NT2/D1 (cell line): ENCODE measurements at regions not wholly inside any gene's neighbourhood (a gene's known extent, or its start where the extent isn't known, plus 50 kb on each side); places are given as distances from the start of the nearest gene placed in this dataset.

Experiments
- DNase-seq: peaks from one replicate; pipeline ENCODE4 v3.0.0-alpha.2; 2011; ENCODE audit warnings: low read depth, low spot score
- H3K27me3 ChIP-seq: 2 replicates; pipeline ENCODE4 v1.6.0; 2011; ENCODE audit warnings: mild to moderate bottlenecking; ENCODE audit not compliant: insufficient read length, insufficient read depth
- H3K36me3 ChIP-seq: 2 replicates; pipeline ENCODE4 v1.6.1; 2011; ENCODE audit warnings: mild to moderate bottlenecking, low read length, mixed read lengths; ENCODE audit not compliant: insufficient read depth, insufficient read length
- H3K4me1 ChIP-seq: 2 replicates; pipeline ENCODE4 v1.5.1; 2011; ENCODE audit not compliant: insufficient read depth, insufficient read length
- H3K4me3 ChIP-seq: 2 replicates; pipeline ENCODE4 v1.5.1; 2011; ENCODE audit warnings: low read depth; ENCODE audit not compliant: insufficient read length
- H3K9ac ChIP-seq: 2 replicates; pipeline ENCODE4 v1.6.0; 2011; ENCODE audit warnings: low read depth; ENCODE audit not compliant: insufficient read length
- H3K9me3 ChIP-seq: 2 replicates; pipeline ENCODE4 v1.5.1; 2011; ENCODE audit warnings: mild to moderate bottlenecking, low read length; ENCODE audit not compliant: insufficient read depth
- SUZ12 ChIP-seq: IDR thresholded peaks from 2 replicates; pipeline ENCODE4 v1.6.1; 2011; ENCODE audit not compliant: insufficient read length, insufficient read depth; ENCODE audit errors: extremely low read depth
- YY1 ChIP-seq: IDR thresholded peaks from 2 replicates; pipeline ENCODE4 v1.6.1; 2011; ENCODE audit not compliant: insufficient read length, insufficient read depth
- ZNF274 ChIP-seq: IDR thresholded peaks from 2 replicates; pipeline ENCODE4 v1.6.1; 2011; ENCODE audit warnings: mild to moderate bottlenecking, low read depth, low read length

DNA sequence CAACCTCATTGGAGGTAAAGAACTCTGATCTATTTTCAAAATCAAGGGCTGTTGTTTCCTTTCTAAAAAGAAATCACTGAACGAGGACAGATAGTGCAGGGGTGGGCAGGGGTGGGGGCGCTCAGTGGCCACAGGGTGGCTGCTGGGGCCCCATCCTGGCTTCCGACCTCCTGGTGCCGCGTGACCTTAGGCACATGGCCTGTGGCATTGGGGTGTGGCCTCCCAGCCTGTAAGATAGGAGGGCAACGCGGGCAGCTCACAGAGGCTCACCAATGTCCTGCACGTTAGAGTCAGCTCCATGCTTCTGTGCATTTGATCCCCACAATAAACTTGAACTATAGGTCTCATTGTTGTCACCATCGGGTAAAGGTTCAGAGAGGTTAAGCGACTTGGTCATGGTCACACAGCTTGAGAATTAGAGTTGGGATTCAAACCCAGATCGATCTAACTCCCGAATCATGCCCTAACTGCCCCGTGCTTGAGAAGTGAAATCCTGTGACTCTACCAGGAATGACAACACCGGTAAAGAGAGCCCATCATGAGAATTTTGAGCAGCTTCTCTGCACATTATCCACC is 148.0 kb upstream of the SLC6A11 start:
- Histone ChIP-seq H3K9me3 (no peaks in the 10 kb centered on the region), H3K4me1 (peaks cover 13% of the 10 kb centered on the region)

GRCh38 chr3:10669490-10670048 is 146.5 kb upstream of the SLC6A11 start:
- TF ChIP-seq ZNF274 (no peak), YY1 (no peak), SUZ12 (no peak)
- H3K9me3 ChIP-seq, result no peaks in the 10 kb centered on the region

More for the DNA sequence above, 148.0 kb upstream of the SLC6A11 start:
- DNase-seq, result no peak
- H3K9ac ChIP-seq, result no peak overlapping the region
- no peaks in the 10 kb centered on the region for H3K36me3 ChIP-seq
- H3K4me3 ChIP-seq, result no peak overlapping the region
- H3K27me3 ChIP-seq, result no peaks in the 10 kb centered on the region
- TF ChIP-seq SUZ12 (no peak), YY1 (no peak)

GRCh38 chr3:10672422-10672821 is 143.6 kb upstream of the SLC6A11 start:
- no peaks in the 10 kb centered on the region for H3K9me3 ChIP-seq
- H3K36me3 ChIP-seq, result no peaks in the 10 kb centered on the region
- H3K4me1 ChIP-seq, result peaks cover 11% of the 10 kb centered on the region
- H3K9ac ChIP-seq, result no peak overlapping the region
- DNase-seq, result no peak
- H3K27me3 ChIP-seq, result no peaks in the 10 kb centered on the region
- TF ChIP-seq YY1, result no peak
- TF ChIP-seq ZNF274, result no peak
- no peak for TF ChIP-seq SUZ12
- H3K4me3 ChIP-seq, result no peak overlapping the region

More at GRCh38 chr3:10669490-10670048, 146.5 kb upstream of the SLC6A11 start:
- H3K9ac ChIP-seq, result no peak overlapping the region
- H3K4me1 ChIP-seq, result peaks cover 15% of the 10 kb centered on the region
- no peak overlapping the region for H3K4me3 ChIP-seq
- no peaks in the 10 kb centered on the region for H3K36me3 ChIP-seq
- H3K27me3 ChIP-seq, result no peaks in the 10 kb centered on the region
- no peak for DNase-seq

DNA sequence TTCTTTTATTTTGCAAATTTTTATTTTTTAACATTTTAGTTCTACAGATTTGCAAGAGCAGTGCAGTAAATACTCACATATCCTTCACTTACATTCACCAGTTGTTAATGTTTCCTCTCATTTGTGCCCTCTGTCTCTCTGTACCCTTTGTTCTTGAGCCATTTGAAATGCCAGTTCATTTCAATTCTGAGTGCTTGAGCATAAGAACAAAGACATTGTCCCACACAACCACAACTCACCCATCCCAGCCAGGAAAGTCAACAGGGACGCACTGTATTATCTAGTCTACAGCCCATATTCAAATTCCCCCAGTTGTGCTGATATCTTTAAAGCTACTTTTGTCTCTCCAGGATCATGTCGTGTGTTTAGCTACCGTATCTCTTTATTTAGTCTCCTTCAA is 141.4 kb upstream of the SLC6A11 start:
- no peaks in the 10 kb centered on the region for H3K9me3 ChIP-seq
- no peak overlapping the region for H3K9ac ChIP-seq
- H3K36me3 ChIP-seq, result no peaks in the 10 kb centered on the region
- no peak for DNase-seq
- no peaks in the 10 kb centered on the region for H3K27me3 ChIP-seq
- H3K4me1 ChIP-seq, result peaks cover 2% of the 10 kb centered on the region
- TF ChIP-seq SUZ12, result no peak
- TF ChIP-seq YY1, result no peak
- TF ChIP-seq ZNF274, result no peak
- H3K4me3 ChIP-seq, result no peak overlapping the region

DNA sequence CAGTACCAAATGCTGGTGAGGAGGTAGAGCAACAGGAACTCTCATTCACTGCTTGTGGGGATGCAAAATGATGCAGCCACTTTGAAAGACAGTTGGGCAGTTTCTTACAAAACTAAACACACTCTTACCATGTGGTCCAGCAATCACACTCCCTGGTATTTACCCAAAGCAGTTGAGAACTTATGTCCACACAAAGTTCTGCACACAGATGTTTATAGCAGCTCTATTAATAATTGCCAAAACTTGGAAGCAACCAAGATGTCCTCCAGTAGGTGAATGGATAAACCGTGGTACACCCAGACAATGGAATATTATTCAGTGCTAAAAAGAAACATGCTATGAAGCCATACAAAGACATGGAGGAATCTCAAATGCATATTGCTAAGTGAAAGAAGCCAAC is 139.1 kb upstream of the SLC6A11 start:
- Histone ChIP-seq H3K9ac (no peak overlapping the region), H3K36me3 (no peaks in the 10 kb centered on the region), H3K4me3 (no peak overlapping the region)

DNA sequence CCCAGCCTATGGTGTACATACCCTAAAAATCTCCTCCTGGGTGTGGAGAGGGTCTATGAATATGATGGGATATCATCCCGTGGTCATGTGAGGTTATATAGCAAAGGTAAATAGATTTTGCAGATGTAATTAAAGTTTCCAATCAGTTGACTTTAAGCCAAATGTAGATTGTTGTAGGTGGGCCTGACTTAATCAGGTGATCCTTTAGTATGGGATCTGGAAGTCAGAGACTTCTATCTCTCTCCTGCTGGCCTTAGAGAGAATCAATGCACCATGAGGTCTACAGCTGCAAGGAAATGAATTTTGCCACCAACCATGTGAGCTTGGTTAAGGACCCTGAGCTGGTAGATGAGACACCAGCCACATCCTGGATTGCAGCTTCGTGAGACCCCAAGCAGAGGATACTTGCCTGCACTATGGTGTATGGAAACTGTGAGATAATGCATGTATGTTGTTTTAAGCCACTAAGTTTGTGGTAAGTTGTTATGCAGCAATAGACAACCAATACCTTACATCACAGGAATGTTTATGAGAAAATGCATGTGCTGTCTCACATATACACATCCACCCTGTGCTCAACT is 137.1 kb upstream of the SLC6A11 start:
- no peak overlapping the region for H3K4me3 ChIP-seq
- no peaks in the 10 kb centered on the region for H3K36me3 ChIP-seq
- peaks cover 7% of the 10 kb centered on the region for H3K4me1 ChIP-seq
- H3K27me3 ChIP-seq, result no peaks in the 10 kb centered on the region
- H3K9me3 ChIP-seq, result no peaks in the 10 kb centered on the region
- DNase-seq, result no peak
- TF ChIP-seq ZNF274, result no peak
- no peak for TF ChIP-seq SUZ12
- no peak for TF ChIP-seq YY1
- H3K9ac ChIP-seq, result no peak overlapping the region

More for the DNA sequence above, 139.1 kb upstream of the SLC6A11 start:
- H3K4me1 ChIP-seq, result peaks cover 2% of the 10 kb centered on the region
- H3K9me3 ChIP-seq, result no peaks in the 10 kb centered on the region
- H3K27me3 ChIP-seq, result no peaks in the 10 kb centered on the region
- no peak for DNase-seq
- no peak for TF ChIP-seq ZNF274

- Histone ChIP-seq H3K27me3 (no peaks in the 10 kb centered on the region), H3K4me1 (peaks cover 5% of the 10 kb centered on the region), H3K4me3 (no peak overlapping the region), H3K36me3 (no peaks in the 10 kb centered on the region), H3K9ac (no peak overlapping the region), H3K9me3 (no peaks in the 10 kb centered on the region)
- TF ChIP-seq SUZ12 (no peak), ZNF274 (no peak), YY1 (no peak)
- DNase-seq, result no peak
These were observed 135.2 kb upstream of the SLC6A11 start for GRCh38 chr3:10680796-10681195.

DNA sequence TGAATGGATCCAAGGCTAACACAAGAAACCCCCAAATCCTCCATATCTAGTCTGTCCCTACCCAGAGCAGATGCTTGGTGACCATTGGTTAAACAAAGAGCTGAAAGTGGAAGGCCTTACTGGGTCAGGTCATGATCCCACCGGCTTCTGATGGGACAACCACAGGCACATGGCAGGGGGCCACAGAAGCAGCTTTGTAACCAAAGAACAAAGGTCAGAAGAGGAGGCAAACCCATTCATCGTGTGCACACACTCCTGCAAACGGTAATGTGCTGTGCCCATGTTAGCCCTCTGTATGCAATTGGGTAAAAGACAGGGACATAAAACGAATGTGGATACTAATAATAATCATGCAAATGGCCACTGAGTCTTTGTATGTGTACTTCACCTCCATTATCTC is 133.3 kb upstream of the SLC6A11 start:
- Histone ChIP-seq H3K9ac (no peak overlapping the region), H3K9me3 (no peaks in the 10 kb centered on the region), H3K27me3 (no peaks in the 10 kb centered on the region), H3K4me3 (no peak overlapping the region), H3K36me3 (no peaks in the 10 kb centered on the region), H3K4me1 (peaks cover 5% of the 10 kb centered on the region)
- no peak for DNase-seq
- no peak for TF ChIP-seq ZNF274
- no peak for TF ChIP-seq SUZ12
- TF ChIP-seq YY1, result no peak
